ENCODE measurements at regions not wholly inside any gene's neighbourhood (a gene's known extent, or its start where the extent isn't known, plus 50 kb on each side); places are given as distances from the start of the nearest gene placed in this dataset.
"Not testable (repeated sequence)": the region's sequence is repeated elsewhere in the genome, so short reads cannot be mapped to it uniquely, and the experiment has no call there.

- H3K4me3 ChIP-seq, result no peak overlapping the region
- intact Hi-C loops (cut with DNase I; ENCODE audit: low total_unique reads), result no loop called here
These were observed 591.4 kb downstream of the TP53TG3F start for GRCh38 chr16:34050787-34051320.

GRCh38 chr16:34054137-34054536, 594.7 kb downstream of the TP53TG3F start:
- Histone ChIP-seq H3K36me3 (no peaks in the 10 kb centered on the region), H3K27me3 (no peaks in the 10 kb centered on the region), H3K4me3 (no peak overlapping the region), H3K9me3 (no peaks in the 10 kb centered on the region), H3K27ac (no peak overlapping the region), H3K4me1 (no peaks in the 10 kb centered on the region)
- no peak for TF ChIP-seq CTCF (IDR thresholded peaks at IDR 0.05 in 4 of 5, conservative IDR thresholded peaks at IDR 0.05 in 1 of 5)
- TF ChIP-seq POLR2A (IDR thresholded peaks at IDR 0.05), result no peak
- ATAC-seq (no peak), DNase-seq (no peak)
- in situ Hi-C loops (cut with MboI; ENCODE audit: low sequenced_read_pairs in 4 of 4), result no loop called here
- intact Hi-C loops (cut with DNase I; ENCODE audit: low total_unique reads), result no loop called here

More at GRCh38 chr16:34050787-34051320, 591.4 kb downstream of the TP53TG3F start:
- ATAC-seq (no peak), DNase-seq (no peak)
- H3K4me1 ChIP-seq, result no peaks in the 10 kb centered on the region
- H3K36me3 ChIP-seq, result no peaks in the 10 kb centered on the region
- no peak overlapping the region for H3K27ac ChIP-seq
- H3K9me3 ChIP-seq, result no peaks in the 10 kb centered on the region
- H3K27me3 ChIP-seq, result no peaks in the 10 kb centered on the region
- TF ChIP-seq CTCF (IDR thresholded peaks at IDR 0.05 in 4 of 5, conservative IDR thresholded peaks at IDR 0.05 in 1 of 5), result no peak
- no peak for TF ChIP-seq POLR2A (IDR thresholded peaks at IDR 0.05)
- in situ Hi-C loops (cut with MboI; ENCODE audit: low sequenced_read_pairs in 4 of 4), result no loop called here

- DNase-seq, result no peak
- H3K36me3 ChIP-seq, result no peaks in the 10 kb centered on the region
- TF ChIP-seq CTCF (IDR thresholded peaks at IDR 0.05 in 4 of 5, conservative IDR thresholded peaks at IDR 0.05 in 1 of 5) (no peak), POLR2A (IDR thresholded peaks at IDR 0.05) (no peak)
- intact Hi-C loops (cut with DNase I; ENCODE audit: low total_unique reads) (no loop called here), in situ Hi-C loops (cut with MboI; ENCODE audit: low sequenced_read_pairs in 4 of 4) (no loop called here)
- H3K4me3 ChIP-seq, result no peak overlapping the region
- H3K9me3 ChIP-seq, result no peaks in the 10 kb centered on the region
- no peak overlapping the region for H3K27ac ChIP-seq
- ATAC-seq, result no peak
- H3K27me3 ChIP-seq, result no peaks in the 10 kb centered on the region
- H3K4me1 ChIP-seq, result no peaks in the 10 kb centered on the region
These were observed 595.6 kb downstream of the TP53TG3F start for GRCh38 chr16:34054969-34055368.

GRCh38 chr16:34062620-34063253, 603.3 kb downstream of the TP53TG3F start:
- H3K9me3 ChIP-seq; DNase-seq; in situ Hi-C loops (cut with MboI; ENCODE audit: low sequenced_read_pairs in 4 of 4): not testable (repeated sequence)

GRCh38 chr16:34063498-34064157, 604.2 kb downstream of the TP53TG3F start:
- H3K4me3 ChIP-seq; H3K36me3 ChIP-seq; H3K4me1 ChIP-seq; H3K9me3 ChIP-seq; H3K27ac ChIP-seq; H3K27me3 ChIP-seq; intact Hi-C loops (cut with DNase I; ENCODE audit: low total_unique reads); in situ Hi-C loops (cut with MboI; ENCODE audit: low sequenced_read_pairs in 4 of 4); ATAC-seq; DNase-seq: not testable (repeated sequence)

More at GRCh38 chr16:34062620-34063253, 603.3 kb downstream of the TP53TG3F start:
- H3K27ac ChIP-seq; H3K4me3 ChIP-seq; H3K36me3 ChIP-seq; H3K27me3 ChIP-seq; H3K4me1 ChIP-seq; intact Hi-C loops (cut with DNase I; ENCODE audit: low total_unique reads): not testable (repeated sequence)
- peak in 1 of 2 donors; percentile 42 for ATAC-seq

GRCh38 chr16:34064602-34065001, 605.2 kb downstream of the TP53TG3F start:
- DNase-seq; H3K4me3 ChIP-seq; H3K9me3 ChIP-seq; H3K4me1 ChIP-seq; ATAC-seq; in situ Hi-C loops (cut with MboI; ENCODE audit: low sequenced_read_pairs in 4 of 4); H3K36me3 ChIP-seq; intact Hi-C loops (cut with DNase I; ENCODE audit: low total_unique reads); H3K27me3 ChIP-seq; H3K27ac ChIP-seq: not testable (repeated sequence)

GRCh38 chr16:34069731-34070130, 610.3 kb downstream of the TP53TG3F start:
- DNase-seq; intact Hi-C loops (cut with DNase I; ENCODE audit: low total_unique reads); H3K4me1 ChIP-seq; ATAC-seq; H3K27me3 ChIP-seq; H3K36me3 ChIP-seq; H3K4me3 ChIP-seq; H3K9me3 ChIP-seq; H3K27ac ChIP-seq; in situ Hi-C loops (cut with MboI; ENCODE audit: low sequenced_read_pairs in 4 of 4): not testable (repeated sequence)

Measured in gastrocnemius medialis (tissue), 4 donors.